Smooth muscle cell (in vitro differentiated cells): ENCODE measurements at regions not wholly inside any gene's neighbourhood (a gene's known extent, or its start where the extent isn't known, plus 50 kb on each side); places are given as distances from the start of the nearest gene placed in this dataset.

ENCODE experiments used
- DNase-seq: peaks from one replicate; lab custom pipeline; 2025; ENCODE audit not compliant: unreplicated experiment; lab: John Stamatoyannopoulos, UW
- H2AFZ ChIP-seq: fragments of 200-600 bp; sonication (generic); 2 replicates; pipeline ENCODE4 v1.6.0; 2016; ENCODE audit warnings: antibody characterized with exemption, low read depth, mild to moderate bottlenecking
- H3F3A ChIP-seq: fragments of 200-600 bp; sonication (generic); 2 replicates; pipeline ENCODE4 v1.6.0; 2017; ENCODE audit warnings: antibody characterized with exemption, low read depth
- H3K27ac ChIP-seq: fragments of 200-600 bp; sonication (generic); 2 replicates; pipeline ENCODE4 v1.5.1; 2016; ENCODE audit warnings: low read depth, mild to moderate bottlenecking
- H3K27me3 ChIP-seq: fragments of 200-600 bp; sonication (generic); 2 replicates; pipeline ENCODE4 v1.6.1; 2016; ENCODE audit warnings: low read depth, mild to moderate bottlenecking
- H3K36me3 ChIP-seq: fragments of 200-600 bp; sonication (generic); 2 replicates; pipeline ENCODE4 v1.5.1; 2016; ENCODE audit warnings: low read depth
- H3K4me1 ChIP-seq: fragments of 200-600 bp; sonication (generic); 2 replicates; pipeline ENCODE4 v1.5.1; 2016; ENCODE audit warnings: low read depth
- H3K4me2 ChIP-seq: fragments of 200-600 bp; sonication (generic); 2 replicates; pipeline ENCODE4 v1.6.0; 2016; ENCODE audit warnings: mild to moderate bottlenecking
- H3K4me3 ChIP-seq: fragments of 200-600 bp; sonication (generic); 2 replicates; pipeline ENCODE4 v1.5.1; 2016; ENCODE audit warnings: mild to moderate bottlenecking
- H3K79me2 ChIP-seq: fragments of 200-600 bp; sonication (generic); 2 replicates; pipeline ENCODE4 v1.6.0; 2016; ENCODE audit warnings: low read depth, mild to moderate bottlenecking
- H3K9ac ChIP-seq: fragments of 200-600 bp; sonication (generic); 2 replicates; pipeline ENCODE4 v1.6.0; 2016; ENCODE audit warnings: low read depth
- H3K9me3 ChIP-seq: fragments of 200-600 bp; sonication (generic); replicated peaks from 2 replicates; pipeline ENCODE4 v1.5.1; 2016; ENCODE audit warnings: low read depth
- H4K20me1 ChIP-seq: fragments of 200-600 bp; sonication (generic); 2 replicates; pipeline ENCODE4 v1.6.0; 2016; ENCODE audit warnings: low read depth
- WGBS: methylation state at CpG from one replicate; pipeline ENCODE4 v1.1.7; 2016; ENCODE audit warnings: low lambda C conversion rate; 5-methylcytosine and 5-hydroxymethylcytosine counted together
- TF ChIP-seq, protein P1 (sequence below): fragments of 200-600 bp; sonication (generic); IDR thresholded peaks from 2 replicates; pipeline ENCODE4 v1.5.1; 2017; ENCODE audit warnings: borderline replicate concordance, mild to moderate bottlenecking, antibody characterized with exemption; ENCODE audit not compliant: insufficient read depth, poor library complexity, severe bottlenecking

DNA sequence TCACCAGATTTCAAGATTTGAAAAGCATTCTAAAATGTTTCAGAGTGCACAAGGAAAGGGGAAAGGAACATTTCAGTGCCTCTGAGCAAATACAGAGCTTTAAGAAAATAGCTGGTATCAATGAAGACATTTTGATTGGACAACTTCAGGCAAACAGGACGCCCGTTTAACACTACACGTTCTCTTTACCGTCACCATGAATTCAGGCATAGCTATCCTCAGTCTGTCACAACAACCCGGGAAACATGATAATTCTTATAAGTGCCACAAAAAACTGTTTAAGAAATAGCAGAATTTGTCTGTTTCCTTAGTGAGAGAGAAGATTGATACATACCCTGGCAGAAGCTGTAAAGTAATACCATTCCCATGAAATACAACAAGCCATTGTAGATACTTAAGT, 392.4 kb upstream of the PDE4D start:
- Histone ChIP-seq H3F3A (no peaks in the 10 kb centered on the region), H3K4me2 (no peak overlapping the region), H3K9me3 (no peaks in the 10 kb centered on the region), H3K27me3 (peaks cover 54% of the 10 kb centered on the region), H2AFZ (no peak overlapping the region), H3K4me1 (no peaks in the 10 kb centered on the region), H3K9ac (no peak overlapping the region), H4K20me1 (no peaks in the 10 kb centered on the region), H3K36me3 (no peaks in the 10 kb centered on the region), H3K4me3 (no peak overlapping the region), H3K79me2 (no peaks in the 10 kb centered on the region), H3K27ac (no peak overlapping the region)
- DNase-seq: no peak
- TF ChIP-seq, protein P1, sequence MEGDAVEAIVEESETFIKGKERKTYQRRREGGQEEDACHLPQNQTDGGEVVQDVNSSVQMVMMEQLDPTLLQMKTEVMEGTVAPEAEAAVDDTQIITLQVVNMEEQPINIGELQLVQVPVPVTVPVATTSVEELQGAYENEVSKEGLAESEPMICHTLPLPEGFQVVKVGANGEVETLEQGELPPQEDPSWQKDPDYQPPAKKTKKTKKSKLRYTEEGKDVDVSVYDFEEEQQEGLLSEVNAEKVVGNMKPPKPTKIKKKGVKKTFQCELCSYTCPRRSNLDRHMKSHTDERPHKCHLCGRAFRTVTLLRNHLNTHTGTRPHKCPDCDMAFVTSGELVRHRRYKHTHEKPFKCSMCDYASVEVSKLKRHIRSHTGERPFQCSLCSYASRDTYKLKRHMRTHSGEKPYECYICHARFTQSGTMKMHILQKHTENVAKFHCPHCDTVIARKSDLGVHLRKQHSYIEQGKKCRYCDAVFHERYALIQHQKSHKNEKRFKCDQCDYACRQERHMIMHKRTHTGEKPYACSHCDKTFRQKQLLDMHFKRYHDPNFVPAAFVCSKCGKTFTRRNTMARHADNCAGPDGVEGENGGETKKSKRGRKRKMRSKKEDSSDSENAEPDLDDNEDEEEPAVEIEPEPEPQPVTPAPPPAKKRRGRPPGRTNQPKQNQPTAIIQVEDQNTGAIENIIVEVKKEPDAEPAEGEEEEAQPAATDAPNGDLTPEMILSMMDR: no peak
- 91% methylated on average over 5 of the region's 5 CpGs for WGBS

DNA sequence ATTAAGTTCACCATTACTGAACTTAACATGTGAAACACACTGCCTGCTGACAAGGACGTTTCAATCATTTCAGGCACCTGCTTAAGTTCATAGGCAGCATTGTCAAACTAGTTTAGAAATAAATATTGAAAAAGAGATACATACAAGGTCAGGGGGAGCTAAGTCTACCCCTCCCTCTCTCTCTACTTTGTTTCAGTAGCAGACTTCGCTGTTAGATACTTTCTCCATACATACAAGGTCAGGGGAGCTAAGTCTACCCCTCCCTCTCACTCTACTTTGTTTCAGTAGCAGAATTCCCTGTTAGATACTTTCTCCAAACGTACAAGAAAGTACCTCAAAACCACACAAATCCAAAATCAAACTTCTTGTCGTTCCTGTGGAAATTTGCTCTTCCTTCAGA, 387.4 kb upstream of the PDE4D start:
- Histone ChIP-seq H3K4me3 (no peak overlapping the region), H2AFZ (no peak overlapping the region), H3K27me3 (peaks cover 23% of the 10 kb centered on the region), H3K9me3 (no peaks in the 10 kb centered on the region), H3K4me1 (no peaks in the 10 kb centered on the region), H3K79me2 (no peaks in the 10 kb centered on the region), H3K4me2 (no peak overlapping the region), H3K27ac (no peak overlapping the region), H3K36me3 (no peaks in the 10 kb centered on the region), H4K20me1 (no peaks in the 10 kb centered on the region), H3K9ac (no peak overlapping the region), H3F3A (no peaks in the 10 kb centered on the region)
- no peak for DNase-seq
- 70% methylated on average over 4 of the region's 4 CpGs for WGBS
- TF ChIP-seq, protein P1: no peak

- Histone ChIP-seq H3K4me1 (no peaks in the 10 kb centered on the region), H3K27me3 (peaks cover 6% of the 10 kb centered on the region), H3K36me3 (no peaks in the 10 kb centered on the region), H2AFZ (no peak overlapping the region), H3K9me3 (no peaks in the 10 kb centered on the region), H4K20me1 (no peaks in the 10 kb centered on the region), H3K4me3 (no peak overlapping the region), H3F3A (no peaks in the 10 kb centered on the region), H3K4me2 (no peak overlapping the region), H3K9ac (no peak overlapping the region), H3K27ac (no peak overlapping the region), H3K79me2 (no peaks in the 10 kb centered on the region)
- TF ChIP-seq, protein P1: no peak
- DNase-seq: no peak
Measured at GRCh38 chr5:60277941-60278340, 384.4 kb upstream of the PDE4D start.

GRCh38 chr5:60274747-60275146, 381.2 kb upstream of the PDE4D start:
- Histone ChIP-seq H3K9ac (no peak overlapping the region), H3K9me3 (no peaks in the 10 kb centered on the region), H3F3A (no peaks in the 10 kb centered on the region), H3K4me2 (no peak overlapping the region), H3K4me1 (peaks cover 6% of the 10 kb centered on the region), H4K20me1 (no peaks in the 10 kb centered on the region), H3K27ac (no peak overlapping the region), H3K36me3 (no peaks in the 10 kb centered on the region), H3K27me3 (no peaks in the 10 kb centered on the region), H3K4me3 (no peak overlapping the region), H3K79me2 (no peaks in the 10 kb centered on the region), H2AFZ (no peak overlapping the region)
- TF ChIP-seq, protein P1: no peak
- DNase-seq: no peak
